ENCODE measurements at regions not wholly inside any gene's neighbourhood (a gene's known extent, or its start where the extent isn't known, plus 50 kb on each side); places are given as distances from the start of the nearest gene placed in this dataset.

DNA sequence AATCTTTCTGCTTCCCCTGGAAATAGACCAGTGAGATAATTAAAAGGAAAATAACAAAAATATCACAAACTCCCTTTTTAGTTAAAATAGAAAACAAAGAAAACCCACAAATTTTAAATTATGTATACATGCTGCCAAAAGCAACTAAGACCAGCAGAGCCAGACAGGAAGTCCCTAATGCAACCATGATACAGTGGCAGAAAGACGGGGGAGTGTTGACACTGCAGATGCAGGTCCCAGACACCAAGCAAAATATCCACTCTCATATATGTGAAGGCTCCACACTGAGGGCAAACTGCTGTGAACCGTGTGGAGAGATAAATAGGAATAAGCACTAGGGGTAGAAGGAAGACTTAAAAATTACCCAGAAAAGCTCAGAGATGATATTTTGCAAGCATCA is 401.0 kb downstream of the BTG1 start:
- TF ChIP-seq, protein P1, sequence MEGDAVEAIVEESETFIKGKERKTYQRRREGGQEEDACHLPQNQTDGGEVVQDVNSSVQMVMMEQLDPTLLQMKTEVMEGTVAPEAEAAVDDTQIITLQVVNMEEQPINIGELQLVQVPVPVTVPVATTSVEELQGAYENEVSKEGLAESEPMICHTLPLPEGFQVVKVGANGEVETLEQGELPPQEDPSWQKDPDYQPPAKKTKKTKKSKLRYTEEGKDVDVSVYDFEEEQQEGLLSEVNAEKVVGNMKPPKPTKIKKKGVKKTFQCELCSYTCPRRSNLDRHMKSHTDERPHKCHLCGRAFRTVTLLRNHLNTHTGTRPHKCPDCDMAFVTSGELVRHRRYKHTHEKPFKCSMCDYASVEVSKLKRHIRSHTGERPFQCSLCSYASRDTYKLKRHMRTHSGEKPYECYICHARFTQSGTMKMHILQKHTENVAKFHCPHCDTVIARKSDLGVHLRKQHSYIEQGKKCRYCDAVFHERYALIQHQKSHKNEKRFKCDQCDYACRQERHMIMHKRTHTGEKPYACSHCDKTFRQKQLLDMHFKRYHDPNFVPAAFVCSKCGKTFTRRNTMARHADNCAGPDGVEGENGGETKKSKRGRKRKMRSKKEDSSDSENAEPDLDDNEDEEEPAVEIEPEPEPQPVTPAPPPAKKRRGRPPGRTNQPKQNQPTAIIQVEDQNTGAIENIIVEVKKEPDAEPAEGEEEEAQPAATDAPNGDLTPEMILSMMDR (IDR thresholded peaks at IDR 0.05; ENCODE audit: poor library complexity) = no peak
- TF ChIP-seq EZH2 (IDR thresholded peaks at IDR 0.05; ENCODE audit: borderline replicate concordance) (no peak), EZH2phosphoT487 (IDR thresholded peaks at IDR 0.05; ENCODE audit: low read depth, severe bottlenecking, unreplicated experiment) (no peak)
- WGBS (ENCODE audit: low lambda C conversion rate, missing lambda C conversion rate) = 55% methylated on average over 2 of the region's 2 CpGs
- no peaks in the 10 kb centered on the region for H3K36me3 ChIP-seq (replicated peaks; ENCODE audit: insufficient read depth, low read depth)
- DNase-seq (ENCODE audit: low spot score) = no peak
- no peak overlapping the region for H2AFZ ChIP-seq
- no peak overlapping the region for H3K4me2 ChIP-seq
- no peaks in the 10 kb centered on the region for H3K4me1 ChIP-seq (ENCODE audit: insufficient read depth)
- no peaks in the 10 kb centered on the region for H3K79me2 ChIP-seq
- H3K27ac ChIP-seq = no peak overlapping the region
- no peaks in the 10 kb centered on the region for H3K27me3 ChIP-seq
- no peaks in the 10 kb centered on the region for H3K9me2 ChIP-seq (replicated peaks; ENCODE audit: insufficient read depth)
- no peak overlapping the region for H3K4me3 ChIP-seq
- H3K9me3 ChIP-seq (ENCODE audit: low read depth) = no peaks in the 10 kb centered on the region
- H4K20me1 ChIP-seq (ENCODE audit: insufficient read depth, poor library complexity, severe bottlenecking) = no peaks in the 10 kb centered on the region

DNA sequence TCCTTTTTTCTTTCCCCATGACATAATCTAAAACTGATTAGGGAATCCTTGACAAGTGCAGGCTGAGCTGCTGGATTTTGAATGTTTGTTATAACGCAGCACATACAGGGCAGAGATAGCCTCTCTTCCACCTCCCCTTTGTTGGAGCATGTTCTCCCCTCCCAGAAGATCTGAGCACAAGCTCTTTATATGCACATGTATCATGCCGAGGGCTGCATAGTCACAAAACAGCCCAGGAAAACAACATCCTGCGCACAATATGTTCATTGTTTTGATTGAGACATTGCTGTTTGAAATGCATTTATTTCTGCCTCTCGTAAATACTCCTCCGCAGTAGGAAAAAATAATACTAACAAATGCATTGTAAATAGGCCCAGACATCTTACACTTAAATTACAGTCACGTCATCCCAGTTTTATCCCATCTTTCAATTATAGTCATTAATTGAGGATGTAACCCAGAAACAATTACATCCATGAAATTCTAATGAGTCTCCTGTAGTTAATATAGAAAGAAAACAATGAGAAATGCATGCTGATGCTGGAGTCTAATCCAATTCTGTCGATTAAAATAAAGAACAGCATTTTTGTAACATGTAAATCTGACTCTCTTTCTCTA is 401.8 kb downstream of the BTG1 start:
- DNase-seq (ENCODE audit: low spot score) = no peak

DNA sequence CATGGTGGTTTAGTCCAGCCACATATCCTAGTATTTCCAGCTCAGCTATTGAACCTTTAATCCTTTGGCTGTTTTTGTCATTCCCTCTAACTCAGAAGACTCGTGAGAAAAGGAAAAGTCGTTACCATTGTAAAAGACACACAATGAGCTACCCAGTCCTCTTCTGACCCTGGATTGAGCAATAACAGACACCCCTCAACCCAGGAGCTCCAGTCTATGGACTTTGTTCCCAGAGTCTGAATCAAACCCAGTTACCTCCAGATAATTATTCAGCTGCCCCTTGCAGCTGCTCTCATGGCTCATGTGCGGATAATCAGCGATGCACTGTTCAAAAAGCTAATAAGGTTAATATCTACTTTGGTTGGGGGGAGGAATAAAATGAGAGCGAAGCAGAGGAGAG is 402.4 kb downstream of the BTG1 start:
- Histone ChIP-seq H3K4me1 (ENCODE audit: insufficient read depth) (no peaks in the 10 kb centered on the region), H2AFZ (no peak overlapping the region)
- 83% methylated on average over 5 of the region's 5 CpGs for WGBS (ENCODE audit: low lambda C conversion rate, missing lambda C conversion rate)

More for the DNA sequence above, 401.8 kb downstream of the BTG1 start:
- Histone ChIP-seq H3K27me3 (no peaks in the 10 kb centered on the region), H4K20me1 (ENCODE audit: insufficient read depth, poor library complexity, severe bottlenecking) (no peaks in the 10 kb centered on the region), H3K4me3 (no peak overlapping the region), H2AFZ (no peak overlapping the region), H3K9me2 (replicated peaks; ENCODE audit: insufficient read depth) (no peaks in the 10 kb centered on the region), H3K36me3 (replicated peaks; ENCODE audit: insufficient read depth, low read depth) (no peaks in the 10 kb centered on the region), H3K4me2 (peak overlapping the region; percentile 21), H3K4me1 (ENCODE audit: insufficient read depth) (no peaks in the 10 kb centered on the region), H3K9me3 (ENCODE audit: low read depth) (no peaks in the 10 kb centered on the region), H3K27ac (no peak overlapping the region), H3K79me2 (no peaks in the 10 kb centered on the region)
- no peak for TF ChIP-seq EZH2 (IDR thresholded peaks at IDR 0.05; ENCODE audit: borderline replicate concordance)
- no peak for TF ChIP-seq EZH2phosphoT487 (IDR thresholded peaks at IDR 0.05; ENCODE audit: low read depth, severe bottlenecking, unreplicated experiment)
- TF ChIP-seq, protein P1 (IDR thresholded peaks at IDR 0.05; ENCODE audit: poor library complexity) = no peak
- WGBS (ENCODE audit: low lambda C conversion rate, missing lambda C conversion rate) = 72% methylated on average over 7 of the region's 7 CpGs

More for the DNA sequence above, 402.4 kb downstream of the BTG1 start:
- H3K9me2 ChIP-seq (replicated peaks; ENCODE audit: insufficient read depth) = no peaks in the 10 kb centered on the region
- no peaks in the 10 kb centered on the region for H3K36me3 ChIP-seq (replicated peaks; ENCODE audit: insufficient read depth, low read depth)
- no peak overlapping the region for H3K4me3 ChIP-seq
- no peak overlapping the region for H3K4me2 ChIP-seq
- H3K27me3 ChIP-seq = no peaks in the 10 kb centered on the region
- TF ChIP-seq, protein P1 (IDR thresholded peaks at IDR 0.05; ENCODE audit: poor library complexity) = no peak
- TF ChIP-seq EZH2 (IDR thresholded peaks at IDR 0.05; ENCODE audit: borderline replicate concordance) (no peak), EZH2phosphoT487 (IDR thresholded peaks at IDR 0.05; ENCODE audit: low read depth, severe bottlenecking, unreplicated experiment) (no peak)
- no peak overlapping the region for H3K27ac ChIP-seq
- DNase-seq (ENCODE audit: low spot score) = no peak
- no peaks in the 10 kb centered on the region for H4K20me1 ChIP-seq (ENCODE audit: insufficient read depth, poor library complexity, severe bottlenecking)
- no peaks in the 10 kb centered on the region for H3K79me2 ChIP-seq
- no peaks in the 10 kb centered on the region for H3K9me3 ChIP-seq (ENCODE audit: low read depth)

Data from hepatocyte (in vitro differentiated cells).